NK-92 treated with Interleukin-12 subunit alpha and Interleukin-12 subunit beta, amount 100 ng/mL, for 24 hours (cell line): ENCODE measurements at regions not wholly inside any gene's neighbourhood (a gene's known extent, or its start where the extent isn't known, plus 50 kb on each side); places are given as distances from the start of the nearest gene placed in this dataset.
"Not testable (repeated sequence)": the region's sequence is repeated elsewhere in the genome, so short reads cannot be mapped to it uniquely, and the experiment has no call there.

Experiments used
- DNase-seq: peaks from one replicate; lab custom pipeline; 2025; lab: John Stamatoyannopoulos, UW

DNA sequence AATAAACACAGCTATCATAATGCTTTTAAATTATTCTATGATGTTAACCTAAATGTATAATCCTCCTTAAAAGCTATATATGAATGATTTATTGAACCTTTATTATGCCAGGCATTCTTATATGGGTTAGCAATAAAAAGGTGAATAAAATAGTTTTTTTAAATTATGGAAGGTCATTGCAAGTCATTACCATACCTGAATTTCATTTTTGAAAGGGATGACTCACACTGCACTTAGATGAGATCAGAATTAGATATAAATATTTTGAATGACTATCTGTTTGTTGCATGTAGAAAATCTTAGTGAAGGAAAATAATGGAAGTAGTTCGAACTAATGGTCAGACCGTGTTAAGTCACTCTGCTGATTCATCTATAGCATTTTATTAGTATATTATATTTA, 822.3 kb downstream of the LUZP2 start:
- DNase-seq = no peak

DNA sequence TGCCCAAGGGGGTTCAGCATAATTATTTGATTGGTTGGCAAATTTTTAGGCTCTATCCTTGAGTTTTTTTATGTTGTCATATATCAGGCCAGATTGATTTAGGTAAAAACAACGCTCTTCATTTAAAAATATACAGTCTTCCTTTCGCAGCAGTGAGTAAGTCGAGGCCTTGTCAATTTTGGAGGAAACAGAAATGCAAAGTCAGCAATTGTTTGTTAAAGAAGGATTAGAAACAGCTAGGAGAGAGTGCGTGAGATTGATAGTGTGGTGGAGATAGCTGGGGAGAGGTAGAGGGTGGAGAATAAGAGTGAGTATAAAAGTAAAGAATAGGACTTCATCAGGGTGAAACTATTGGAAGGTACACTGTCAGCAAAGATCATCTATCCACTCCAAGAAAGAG, 830.8 kb downstream of the LUZP2 start:
- no peak for DNase-seq

- DNase-seq = no peak
Measured at GRCh38 chr11:25339281-25339680, 842.4 kb downstream of the LUZP2 start.

- DNase-seq = no peak
Measured at GRCh38 chr11:25349537-25349936, 852.7 kb downstream of the LUZP2 start.

DNA sequence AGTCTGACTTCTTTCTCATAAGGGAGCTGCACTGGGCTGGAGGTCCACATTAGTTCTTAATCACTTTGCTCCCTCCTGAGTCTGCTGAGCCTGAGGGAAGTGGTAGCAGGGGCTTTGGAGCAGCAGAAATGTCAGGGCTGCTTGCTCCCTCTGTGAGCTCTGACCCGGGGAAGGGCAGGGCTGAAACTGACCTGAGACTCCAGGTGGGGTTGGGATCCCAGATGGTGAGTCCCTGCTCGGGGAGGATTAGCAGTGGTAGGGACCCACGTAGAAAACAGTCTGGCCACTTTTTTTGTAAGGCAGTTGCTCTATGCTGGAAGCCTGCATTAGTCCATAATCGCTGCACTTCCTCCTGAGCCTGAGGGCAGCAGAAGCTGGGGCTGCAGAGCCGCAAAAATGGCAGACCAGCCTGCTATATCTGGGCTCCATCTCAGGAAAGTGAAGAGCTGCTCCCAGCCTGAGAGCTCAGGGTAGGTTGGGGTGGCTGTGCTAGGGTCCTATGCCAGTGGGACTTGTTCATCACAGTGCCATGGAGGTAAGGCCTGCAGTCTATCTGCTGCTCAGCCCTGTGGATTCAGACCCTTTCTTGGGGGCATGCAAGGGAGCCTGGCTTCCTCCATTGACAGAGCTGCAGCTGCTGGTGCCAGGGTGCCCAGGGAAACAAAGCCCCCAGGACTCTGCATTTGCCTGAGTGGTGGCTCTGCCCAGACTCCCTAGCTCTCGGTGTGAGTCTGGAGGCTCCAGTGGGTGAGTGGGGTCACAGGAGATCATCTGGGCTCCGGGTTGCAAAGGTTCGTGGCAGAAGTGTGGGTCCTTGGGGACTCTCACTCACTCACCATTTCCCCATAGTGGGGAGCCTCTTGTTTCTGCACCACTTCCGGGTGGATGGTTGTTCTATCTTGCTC, 854.3 kb downstream of the LUZP2 start:
- no peak for DNase-seq

DNA sequence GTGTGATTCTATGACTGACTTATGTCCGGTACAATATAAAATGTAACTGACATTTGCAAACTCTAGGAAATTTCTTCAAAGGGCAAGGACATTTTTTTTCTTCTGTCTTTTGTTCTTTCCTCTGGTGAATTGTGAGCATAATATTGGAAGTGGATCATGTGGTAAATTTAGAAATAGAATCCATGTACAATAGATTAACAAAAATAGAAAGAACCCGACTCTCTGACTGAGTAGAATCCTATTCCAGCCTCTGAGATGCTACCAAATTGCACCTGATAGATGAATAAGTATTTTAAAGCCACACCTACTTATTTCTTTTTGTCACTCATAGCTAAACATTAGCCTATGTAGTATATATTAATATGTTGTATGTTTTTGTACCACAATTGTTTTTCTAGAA, 860.3 kb downstream of the LUZP2 start:
- DNase-seq = no peak

DNA sequence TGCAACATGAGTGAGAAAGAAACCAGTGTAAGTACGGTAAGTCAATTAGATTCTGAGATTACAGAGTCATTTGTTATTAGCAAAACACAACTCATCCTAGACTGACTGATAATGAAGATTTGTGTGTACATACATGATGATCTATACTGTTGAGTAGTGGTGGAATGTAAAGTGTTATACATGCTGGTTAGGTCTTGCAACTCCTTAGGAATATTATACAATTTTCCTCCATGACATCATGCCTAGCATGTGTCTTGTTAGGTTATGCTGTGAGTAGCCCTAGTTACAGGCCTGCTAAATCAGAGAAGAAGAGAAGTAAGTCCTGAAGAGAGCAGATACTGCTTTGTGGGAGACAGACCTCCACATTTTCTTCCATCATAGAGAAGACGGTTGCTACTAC, 880.6 kb downstream of the LUZP2 start:
- no peak for DNase-seq

GRCh38 chr11:25396847-25397246, 900.0 kb downstream of the LUZP2 start:
- no peak for DNase-seq

DNA sequence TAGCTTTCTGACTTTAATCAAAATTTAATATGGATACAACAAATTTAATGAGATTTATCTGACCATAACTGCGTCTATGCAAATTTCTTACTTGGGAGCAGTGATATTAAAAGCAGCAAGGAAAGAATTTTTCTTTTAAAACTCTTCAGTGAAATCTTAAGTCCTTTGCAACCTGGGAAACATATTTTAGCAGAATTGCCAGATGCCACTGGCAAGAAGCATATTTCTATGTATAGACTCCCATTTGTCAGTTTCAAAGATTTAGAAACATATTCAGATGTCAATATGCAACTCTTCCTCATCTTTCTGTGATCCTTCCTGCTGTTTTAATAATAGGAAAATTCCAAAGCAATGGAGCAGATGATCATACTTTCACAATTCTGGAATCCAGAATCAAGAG, 911.3 kb downstream of the LUZP2 start:
- no peak for DNase-seq

DNA sequence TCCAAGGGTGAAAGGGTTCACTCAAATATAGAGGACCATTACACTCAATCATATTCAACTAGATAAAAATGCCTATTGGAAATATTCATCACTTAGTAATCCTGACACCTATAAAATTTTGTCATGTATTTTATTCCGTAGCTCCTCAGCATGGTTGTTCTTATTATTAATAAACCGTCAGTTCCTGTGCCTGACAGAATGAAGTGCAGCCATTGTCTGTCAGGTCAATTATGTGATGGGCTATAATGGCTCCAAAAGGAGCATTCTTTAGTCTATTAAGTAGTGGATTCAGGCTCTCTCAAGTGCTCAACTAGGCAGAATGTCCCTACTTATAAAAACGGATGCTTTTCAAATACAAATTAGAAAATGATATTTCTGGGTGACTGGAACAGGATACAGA, 916.1 kb upstream of the ANO3 start:
- no peak for DNase-seq

GRCh38 chr11:25423436-25424199, 908.3 kb upstream of the ANO3 start:
- no peak for DNase-seq

DNA sequence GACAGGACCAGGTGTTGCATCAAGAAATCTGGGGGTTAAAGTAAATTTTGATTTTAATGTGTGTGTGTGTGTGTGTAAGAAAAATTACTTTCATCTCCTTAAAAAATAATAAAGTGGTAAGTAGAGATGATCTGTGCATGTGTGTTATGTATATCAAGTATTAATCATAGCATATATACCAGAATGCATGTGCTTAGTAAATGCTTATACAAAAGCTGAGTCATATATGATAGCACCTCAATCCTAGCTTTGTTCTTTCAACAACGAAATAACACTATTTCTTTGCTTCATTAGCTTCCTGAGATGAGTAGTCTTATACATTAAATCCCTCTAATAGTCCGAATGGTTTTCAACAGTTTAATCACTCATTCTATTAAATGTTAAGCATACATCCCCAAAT, 899.6 kb upstream of the ANO3 start:
- DNase-seq = no peak

GRCh38 chr11:25435197-25435596, 896.7 kb upstream of the ANO3 start:
- no peak for DNase-seq

DNA sequence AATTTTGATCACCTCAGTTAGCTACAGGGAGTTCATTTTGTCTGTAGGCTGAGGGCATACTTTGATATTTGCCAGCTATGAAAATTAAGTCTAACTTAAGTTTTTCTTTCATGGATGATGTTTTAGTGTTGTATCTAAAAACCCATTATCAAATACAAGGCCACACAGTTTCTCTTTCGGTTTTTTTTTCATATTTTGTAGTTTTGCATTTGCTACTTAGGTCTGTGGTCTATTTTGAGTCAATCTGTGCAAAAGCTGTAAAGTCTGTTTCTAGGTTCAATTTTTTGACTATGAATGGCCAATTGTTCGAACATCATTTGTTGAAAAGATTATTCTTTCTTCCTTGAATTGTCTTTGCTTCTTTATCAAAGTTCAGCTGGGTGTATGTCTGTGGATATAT, 895.6 kb upstream of the ANO3 start:
- DNase-seq = no peak

DNA sequence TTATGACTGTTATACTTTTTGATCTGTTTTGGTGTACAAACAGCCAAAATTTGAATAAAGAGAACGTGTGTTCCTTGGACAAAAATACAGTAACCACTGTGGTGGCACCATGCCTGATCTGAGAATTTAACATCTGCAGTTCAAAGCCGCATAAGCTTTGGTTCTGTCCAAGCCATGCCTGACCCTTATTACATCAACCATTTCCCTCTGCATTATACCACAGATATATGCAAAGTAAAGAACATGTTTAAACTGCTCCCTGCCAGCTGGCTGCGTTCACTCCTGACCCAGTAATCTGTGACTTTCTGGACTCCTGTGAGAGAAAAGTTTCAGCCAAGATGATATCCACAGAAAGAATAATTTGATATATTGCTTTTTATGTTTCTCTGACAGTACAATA, 890.5 kb upstream of the ANO3 start:
- DNase-seq = no peak

DNA sequence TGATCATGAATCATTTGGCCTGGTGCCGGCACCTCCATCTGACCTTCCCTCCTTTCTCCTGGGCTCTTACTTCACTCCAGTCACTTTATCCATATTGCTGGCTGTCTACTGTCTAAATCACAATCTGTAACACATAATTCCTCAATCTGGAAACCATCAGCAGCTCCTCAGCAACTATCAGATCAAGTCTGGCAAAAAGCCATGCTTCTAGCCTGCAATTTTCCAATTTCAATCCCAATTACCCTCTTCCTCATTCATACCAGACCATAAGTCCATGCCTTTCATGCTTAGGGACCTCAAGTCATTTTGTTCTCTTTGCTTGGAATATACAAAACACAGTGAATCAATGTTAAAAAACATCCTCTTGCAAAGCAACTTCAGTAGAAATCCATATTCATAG, 882.8 kb upstream of the ANO3 start:
- no peak for DNase-seq

- DNase-seq = no peak
Measured at GRCh38 chr11:25453471-25453870, 878.5 kb upstream of the ANO3 start.

- no peak for DNase-seq
Measured at GRCh38 chr11:25456211-25456610, 875.7 kb upstream of the ANO3 start.

DNA sequence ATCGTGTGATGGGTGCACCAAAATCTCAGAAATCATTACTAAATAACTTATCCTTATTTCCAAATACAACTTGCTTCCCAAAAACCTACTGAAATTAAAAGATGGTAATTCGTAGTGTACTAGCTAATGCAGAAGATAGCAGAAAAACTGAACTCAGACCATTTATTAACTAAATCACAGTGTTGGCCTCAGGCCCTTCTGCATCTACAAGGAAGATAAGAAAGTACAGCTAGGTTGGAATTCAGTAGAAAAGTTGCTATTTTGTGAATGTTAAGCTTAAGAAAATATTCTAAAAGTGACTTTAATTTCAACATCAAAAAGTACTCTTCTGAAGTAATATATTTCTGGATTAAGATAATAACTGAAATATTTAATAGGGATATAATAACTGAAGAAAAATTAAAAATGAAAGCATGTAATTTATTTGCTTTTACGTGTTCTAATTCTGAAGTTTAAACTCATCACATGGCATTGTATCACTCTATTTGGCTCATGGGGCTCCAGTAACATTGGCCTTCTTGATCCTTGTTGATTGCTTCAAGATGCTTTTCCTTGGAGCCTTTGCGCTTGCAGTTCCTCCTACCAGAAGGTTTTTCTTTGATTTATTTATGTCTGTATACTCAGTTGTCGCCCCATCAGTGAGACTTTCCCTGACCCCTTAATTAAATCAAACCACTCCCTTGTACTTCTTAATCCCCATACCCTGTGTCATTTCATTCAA, 847.9 kb upstream of the ANO3 start:
- DNase-seq = no peak

DNA sequence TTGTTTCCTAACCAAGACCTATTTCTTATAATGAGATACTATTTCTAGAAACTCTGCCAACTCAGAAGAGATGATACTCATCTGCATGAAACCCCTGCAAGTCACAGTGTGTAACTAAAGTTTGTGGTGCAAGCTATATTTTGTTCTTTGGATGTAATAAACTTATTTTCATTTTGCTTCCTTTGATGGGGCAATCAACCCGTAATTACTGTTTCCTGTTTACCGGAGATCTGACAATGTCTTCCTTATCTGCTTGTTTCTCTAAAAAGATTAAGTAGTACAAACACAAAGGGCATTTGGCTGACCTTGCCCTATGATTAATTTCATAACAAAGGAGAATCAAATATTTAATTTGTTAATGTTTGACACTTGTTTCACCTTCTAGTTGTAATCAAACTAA, 846.6 kb upstream of the ANO3 start:
- no peak for DNase-seq

GRCh38 chr11:25486338-25486737, 845.6 kb upstream of the ANO3 start:
- DNase-seq = not testable (repeated sequence)

DNA sequence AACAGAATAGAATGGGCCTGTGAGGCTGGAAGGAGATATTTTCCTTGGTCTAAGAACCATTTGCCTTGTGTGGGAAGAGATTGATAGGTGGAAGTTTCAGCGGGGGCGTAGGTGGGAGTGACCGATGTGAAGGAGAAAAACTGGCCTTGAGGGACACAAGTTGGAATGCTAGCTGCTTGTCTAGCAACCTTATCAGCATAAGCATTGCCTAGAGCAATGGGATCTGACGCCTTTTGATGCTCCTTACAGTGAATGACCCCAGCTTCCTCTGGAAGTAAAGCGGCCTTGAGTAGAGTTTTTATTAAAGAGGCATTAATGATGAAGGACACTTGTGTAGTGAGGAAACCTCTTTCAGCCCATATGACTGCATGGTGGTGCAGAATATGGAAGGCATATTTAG, 843.8 kb upstream of the ANO3 start:
- not testable (repeated sequence) for DNase-seq

DNA sequence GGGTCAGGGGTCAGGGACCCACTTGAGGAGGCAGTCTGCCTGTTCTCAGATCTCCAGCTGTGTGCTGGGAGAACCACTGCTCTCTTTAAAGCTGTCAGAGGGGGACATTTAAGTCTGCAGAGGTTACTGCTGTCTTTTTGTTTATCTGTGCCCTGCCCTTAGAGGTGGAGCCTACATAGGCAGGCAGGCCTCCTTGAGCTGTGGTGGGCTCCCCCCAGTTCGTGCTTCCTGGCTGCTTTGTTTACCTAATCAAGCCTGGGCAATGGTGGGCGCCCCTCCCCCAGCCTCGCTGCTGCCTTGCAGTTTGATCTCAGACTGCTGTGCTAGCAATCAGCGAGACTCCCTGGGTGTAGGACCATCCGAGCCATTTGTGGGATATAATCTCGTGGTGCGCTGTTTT, 830.5 kb upstream of the ANO3 start:
- DNase-seq = not testable (repeated sequence)
